ENCODE measurements at regions not wholly inside any gene's neighbourhood (a gene's known extent, or its start where the extent isn't known, plus 50 kb on each side); places are given as distances from the start of the nearest gene placed in this dataset.

DNA sequence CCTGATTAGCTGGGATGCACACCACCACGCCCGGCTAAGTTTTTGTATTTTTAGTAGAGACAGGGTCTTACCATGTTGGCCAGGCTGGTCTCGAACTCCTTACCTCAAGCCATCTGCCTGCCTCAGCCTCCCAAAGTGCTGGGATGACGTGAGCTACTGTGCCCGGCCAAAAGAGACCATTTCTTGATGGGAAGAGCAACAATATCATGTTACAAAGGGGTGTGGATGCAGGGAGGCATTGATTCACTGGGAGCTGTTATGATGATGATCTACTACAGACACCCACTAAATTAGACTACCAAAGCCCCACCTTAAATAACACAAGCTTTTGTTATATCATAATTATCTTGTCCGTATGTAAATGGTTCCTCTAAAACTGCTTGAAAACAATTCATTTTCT lies 81.4 kb upstream of the PSMD7 start:
- Histone ChIP-seq H2AFZ (ENCODE audit: low read length) (no peak overlapping the region), H3K27ac (ENCODE audit: low read depth, low read length) (no peak overlapping the region), H3K4me2 (ENCODE audit: insufficient read depth, low read length) (no peak overlapping the region), H3K4me1 (ENCODE audit: insufficient read depth, low read length) (no peaks in the 10 kb centered on the region), H3K27me3 (ENCODE audit: insufficient read depth, low read length) (no peaks in the 10 kb centered on the region), H4K20me1 (ENCODE audit: insufficient read depth, low read length) (no peaks in the 10 kb centered on the region), H3K79me2 (ENCODE audit: insufficient read depth, low read length) (no peaks in the 10 kb centered on the region), H3K4me3 (ENCODE audit: insufficient read depth, low read length) (no peak overlapping the region), H3K9me3 (ENCODE audit: low read depth, low read length) (no peaks in the 10 kb centered on the region), H3K36me3 (ENCODE audit: insufficient read depth, low read length) (no peaks in the 10 kb centered on the region)
- TF ChIP-seq CTCF (IDR thresholded peaks at IDR 0.05; ENCODE audit: extremely low read depth, low read depth, low read length) = no peak
- no peak for DNase-seq (ENCODE audit: insufficient read length, low spot score, missing footprints)

DNA sequence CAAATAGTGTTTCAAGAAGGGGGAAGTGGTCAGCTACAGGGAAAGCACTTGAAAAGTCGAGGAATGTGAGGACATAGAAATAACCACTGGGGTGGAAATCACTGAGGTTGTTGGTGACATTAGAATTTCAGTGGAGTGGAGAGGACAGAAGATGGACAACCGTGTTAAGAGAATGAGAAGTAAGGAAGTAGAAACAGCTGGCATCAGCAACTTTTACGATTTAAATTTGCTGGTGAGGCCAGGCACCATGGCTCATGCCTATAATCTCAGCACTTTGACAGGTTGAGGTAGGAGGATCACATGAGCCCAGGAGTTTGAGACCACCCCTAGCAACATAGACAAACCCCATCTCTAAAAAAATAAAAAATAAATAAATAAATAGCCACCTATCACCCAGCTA lies 83.2 kb upstream of the PSMD7 start:
- no peak for DNase-seq (ENCODE audit: insufficient read length, low spot score, missing footprints)
- H3K4me3 ChIP-seq (ENCODE audit: insufficient read depth, low read length) = no peak overlapping the region
- no peak overlapping the region for H3K4me2 ChIP-seq (ENCODE audit: insufficient read depth, low read length)

DNA sequence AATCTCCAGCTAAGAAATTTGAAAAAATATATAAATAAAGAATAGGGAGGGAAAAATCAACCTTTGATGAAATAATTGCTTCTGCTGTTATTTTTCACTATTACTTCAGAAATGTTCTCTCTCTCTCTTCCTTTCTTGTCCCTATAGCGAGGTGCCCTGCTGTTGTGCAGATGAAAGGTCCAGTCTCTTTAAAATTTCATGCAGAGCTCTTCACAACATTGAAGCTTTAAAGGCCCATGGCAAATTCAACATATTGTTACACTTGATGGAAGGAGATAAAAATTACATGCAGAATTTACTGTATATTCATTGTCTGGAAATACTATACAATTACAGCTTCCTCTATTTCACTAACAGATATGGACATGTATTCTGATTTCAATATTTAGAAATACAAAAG lies 86.4 kb upstream of the PSMD7 start:
- H3K4me3 ChIP-seq (ENCODE audit: insufficient read depth, low read length) = no peak overlapping the region
- no peak overlapping the region for H3K4me2 ChIP-seq (ENCODE audit: insufficient read depth, low read length)
- H3K9me3 ChIP-seq (ENCODE audit: low read depth, low read length) = no peaks in the 10 kb centered on the region
- H3K36me3 ChIP-seq (ENCODE audit: insufficient read depth, low read length) = no peaks in the 10 kb centered on the region
- no peak overlapping the region for H2AFZ ChIP-seq (ENCODE audit: low read length)
- H4K20me1 ChIP-seq (ENCODE audit: insufficient read depth, low read length) = no peaks in the 10 kb centered on the region
- DNase-seq (ENCODE audit: insufficient read length, low spot score, missing footprints) = no peak
- no peak for TF ChIP-seq CTCF (IDR thresholded peaks at IDR 0.05; ENCODE audit: extremely low read depth, low read depth, low read length)
- no peaks in the 10 kb centered on the region for H3K27me3 ChIP-seq (ENCODE audit: insufficient read depth, low read length)
- H3K79me2 ChIP-seq (ENCODE audit: insufficient read depth, low read length) = no peaks in the 10 kb centered on the region
- no peaks in the 10 kb centered on the region for H3K4me1 ChIP-seq (ENCODE audit: insufficient read depth, low read length)
- no peak overlapping the region for H3K27ac ChIP-seq (ENCODE audit: low read depth, low read length)

More for the DNA sequence above, 83.2 kb upstream of the PSMD7 start:
- TF ChIP-seq CTCF (IDR thresholded peaks at IDR 0.05; ENCODE audit: extremely low read depth, low read depth, low read length) = no peak
- H4K20me1 ChIP-seq (ENCODE audit: insufficient read depth, low read length) = no peaks in the 10 kb centered on the region
- H3K27ac ChIP-seq (ENCODE audit: low read depth, low read length) = no peak overlapping the region
- H2AFZ ChIP-seq (ENCODE audit: low read length) = no peak overlapping the region
- no peaks in the 10 kb centered on the region for H3K36me3 ChIP-seq (ENCODE audit: insufficient read depth, low read length)
- H3K9me3 ChIP-seq (ENCODE audit: low read depth, low read length) = no peaks in the 10 kb centered on the region
- no peaks in the 10 kb centered on the region for H3K4me1 ChIP-seq (ENCODE audit: insufficient read depth, low read length)
- H3K27me3 ChIP-seq (ENCODE audit: insufficient read depth, low read length) = no peaks in the 10 kb centered on the region
- H3K79me2 ChIP-seq (ENCODE audit: insufficient read depth, low read length) = no peaks in the 10 kb centered on the region

DNA sequence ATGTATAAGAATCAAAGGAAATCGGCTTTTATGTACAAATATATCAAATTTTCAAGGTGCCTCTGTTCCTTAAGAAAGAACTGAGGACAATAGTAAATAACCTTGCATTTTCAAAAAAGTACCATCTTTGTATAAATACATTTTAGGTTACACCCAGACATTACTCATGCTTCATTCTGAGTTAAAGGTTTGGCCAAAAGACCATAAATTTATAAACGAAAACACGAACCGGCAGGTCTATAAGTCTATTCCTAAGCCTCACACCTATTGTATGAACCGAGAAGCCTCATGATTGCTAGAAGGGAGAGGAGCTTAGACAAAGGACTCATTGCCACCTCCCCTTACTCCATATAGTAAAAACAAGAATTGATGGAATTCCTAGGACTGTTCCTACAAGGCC lies 94.6 kb upstream of the PSMD7 start:
- no peaks in the 10 kb centered on the region for H3K79me2 ChIP-seq (ENCODE audit: insufficient read depth, low read length)
- H3K9me3 ChIP-seq (ENCODE audit: low read depth, low read length) = no peaks in the 10 kb centered on the region
- no peak overlapping the region for H3K4me3 ChIP-seq (ENCODE audit: insufficient read depth, low read length)
- H4K20me1 ChIP-seq (ENCODE audit: insufficient read depth, low read length) = no peaks in the 10 kb centered on the region
- H3K27me3 ChIP-seq (ENCODE audit: insufficient read depth, low read length) = no peaks in the 10 kb centered on the region
- no peak for TF ChIP-seq CTCF (IDR thresholded peaks at IDR 0.05; ENCODE audit: extremely low read depth, low read depth, low read length)
- H3K4me1 ChIP-seq (ENCODE audit: insufficient read depth, low read length) = no peaks in the 10 kb centered on the region
- H3K36me3 ChIP-seq (ENCODE audit: insufficient read depth, low read length) = no peaks in the 10 kb centered on the region
- H3K27ac ChIP-seq (ENCODE audit: low read depth, low read length) = no peak overlapping the region
- no peak for DNase-seq (ENCODE audit: insufficient read length, low spot score, missing footprints)
- H2AFZ ChIP-seq (ENCODE audit: low read length) = no peak overlapping the region
- H3K4me2 ChIP-seq (ENCODE audit: insufficient read depth, low read length) = no peak overlapping the region
